ENCODE measurements at regions not wholly inside any gene's neighbourhood (a gene's known extent, or its start where the extent isn't known, plus 50 kb on each side); places are given as distances from the start of the nearest gene placed in this dataset.

DNA sequence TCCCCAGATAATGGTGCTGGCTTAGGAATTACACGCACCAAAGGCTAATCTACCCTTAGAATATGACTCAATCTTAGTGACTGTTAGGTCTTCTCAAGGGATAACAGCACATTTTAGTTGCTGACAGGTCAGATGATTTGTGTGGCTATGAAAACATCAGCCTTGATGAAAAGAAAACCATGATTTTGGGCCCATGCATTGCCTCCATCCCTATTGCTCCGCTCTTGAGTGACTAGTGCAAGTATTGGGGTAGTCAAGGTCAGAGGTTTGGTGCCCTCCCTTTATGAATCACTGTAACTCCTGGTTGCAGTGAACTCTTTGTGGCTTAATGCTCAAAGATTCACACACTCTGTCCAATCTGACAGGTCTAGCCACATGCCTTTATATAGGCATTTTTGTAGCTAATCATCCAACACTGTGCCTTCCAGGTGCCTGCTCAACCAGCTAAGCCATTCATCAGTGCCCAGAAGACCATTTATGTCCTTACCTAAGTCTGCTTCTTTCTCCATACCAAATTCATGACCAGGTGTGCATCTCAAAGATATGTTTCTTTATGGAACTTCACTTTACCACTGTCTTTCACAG is 251.6 kb downstream of the KCNJ2 start:
- TF ChIP-seq, protein P1, sequence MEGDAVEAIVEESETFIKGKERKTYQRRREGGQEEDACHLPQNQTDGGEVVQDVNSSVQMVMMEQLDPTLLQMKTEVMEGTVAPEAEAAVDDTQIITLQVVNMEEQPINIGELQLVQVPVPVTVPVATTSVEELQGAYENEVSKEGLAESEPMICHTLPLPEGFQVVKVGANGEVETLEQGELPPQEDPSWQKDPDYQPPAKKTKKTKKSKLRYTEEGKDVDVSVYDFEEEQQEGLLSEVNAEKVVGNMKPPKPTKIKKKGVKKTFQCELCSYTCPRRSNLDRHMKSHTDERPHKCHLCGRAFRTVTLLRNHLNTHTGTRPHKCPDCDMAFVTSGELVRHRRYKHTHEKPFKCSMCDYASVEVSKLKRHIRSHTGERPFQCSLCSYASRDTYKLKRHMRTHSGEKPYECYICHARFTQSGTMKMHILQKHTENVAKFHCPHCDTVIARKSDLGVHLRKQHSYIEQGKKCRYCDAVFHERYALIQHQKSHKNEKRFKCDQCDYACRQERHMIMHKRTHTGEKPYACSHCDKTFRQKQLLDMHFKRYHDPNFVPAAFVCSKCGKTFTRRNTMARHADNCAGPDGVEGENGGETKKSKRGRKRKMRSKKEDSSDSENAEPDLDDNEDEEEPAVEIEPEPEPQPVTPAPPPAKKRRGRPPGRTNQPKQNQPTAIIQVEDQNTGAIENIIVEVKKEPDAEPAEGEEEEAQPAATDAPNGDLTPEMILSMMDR (IDR thresholded peaks at IDR 0.05): no peak
- no peak for TF ChIP-seq POLR2A (IDR thresholded peaks at IDR 0.05)

All from vagina (tissue), 2 donors.